NB4 (cell line): ENCODE measurements at regions not wholly inside any gene's neighbourhood (a gene's known extent, or its start where the extent isn't known, plus 50 kb on each side); places are given as distances from the start of the nearest gene placed in this dataset.

ENCODE experiments used
- CTCF ChIP-seq: IDR thresholded peaks from one replicate; pipeline ENCODE4 v1.5.1; 2012; ENCODE audit warnings: low read depth, low read length
- POLR2A ChIP-seq: IDR thresholded peaks from 2 replicates; pipeline ENCODE4 v1.6.1; 2011; ENCODE audit warnings: mild to moderate bottlenecking; ENCODE audit not compliant: insufficient read length; ENCODE audit errors: extremely low read depth

- no peak for TF ChIP-seq POLR2A
- TF ChIP-seq CTCF = no peak
These were observed 194.4 kb downstream of the KIF26A start for GRCh38 chr14:104332634-104333270.
